GM21529 (cell line): ENCODE measurements at regions not wholly inside any gene's neighbourhood (a gene's known extent, or its start where the extent isn't known, plus 50 kb on each side); places are given as distances from the start of the nearest gene placed in this dataset.

ENCODE experiments used
- ATAC-seq: cut with Tn5 transposase; IDR thresholded peaks from one replicate; pipeline ENCODE4 v1.9.1; 2021; ENCODE audit not compliant: unreplicated experiment

GRCh38 chr6:97572943-97573342 lies 289.9 kb upstream of the MMS22L start:
- no peak for ATAC-seq

- ATAC-seq: peak; percentile 76
These were observed 303.3 kb upstream of the MMS22L start for GRCh38 chr6:97586344-97586743.

- ATAC-seq: no peak
These were observed 308.9 kb upstream of the MMS22L start for GRCh38 chr6:97591955-97592354.

GRCh38 chr6:97594844-97595243 lies 311.8 kb upstream of the MMS22L start:
- ATAC-seq: no peak

- ATAC-seq: no peak
These were observed 338.1 kb upstream of the MMS22L start for GRCh38 chr6:97621111-97621510.

- no peak for ATAC-seq
These were observed 343.8 kb upstream of the MMS22L start for GRCh38 chr6:97626671-97627441.

- ATAC-seq: no peak
These were observed 346.2 kb upstream of the MMS22L start for GRCh38 chr6:97629180-97629579.

- no peak for ATAC-seq
These were observed 347.6 kb upstream of the MMS22L start for GRCh38 chr6:97630604-97631003.

GRCh38 chr6:97632341-97632740 lies 349.3 kb upstream of the MMS22L start:
- no peak for ATAC-seq

GRCh38 chr6:97639702-97640101 lies 356.7 kb upstream of the MMS22L start:
- no peak for ATAC-seq

GRCh38 chr6:97644353-97644752 lies 361.3 kb upstream of the MMS22L start:
- no peak for ATAC-seq

GRCh38 chr6:97645757-97646156 lies 362.7 kb upstream of the MMS22L start:
- no peak for ATAC-seq

- ATAC-seq: no peak
These were observed 370.1 kb upstream of the MMS22L start for GRCh38 chr6:97653076-97653475.

- no peak for ATAC-seq
These were observed 370.5 kb upstream of the MMS22L start for GRCh38 chr6:97653517-97653916.

GRCh38 chr6:97654674-97655073 lies 371.7 kb upstream of the MMS22L start:
- no peak for ATAC-seq

GRCh38 chr6:97656236-97656635 lies 373.2 kb upstream of the MMS22L start:
- ATAC-seq: no peak

- ATAC-seq: no peak
These were observed 373.8 kb upstream of the MMS22L start for GRCh38 chr6:97656706-97657350.

- no peak for ATAC-seq
These were observed 375.1 kb upstream of the MMS22L start for GRCh38 chr6:97658090-97658489.

GRCh38 chr6:97663252-97663651 lies 380.2 kb upstream of the MMS22L start:
- no peak for ATAC-seq

GRCh38 chr6:97665446-97665845 lies 382.4 kb upstream of the MMS22L start:
- no peak for ATAC-seq

- no peak for ATAC-seq
These were observed 383.9 kb upstream of the MMS22L start for GRCh38 chr6:97666889-97667288.

- peak; percentile 34 for ATAC-seq
These were observed 385.7 kb upstream of the MMS22L start for GRCh38 chr6:97668716-97669115.
